LoVo (cell line): ENCODE measurements at regions not wholly inside any gene's neighbourhood (a gene's known extent, or its start where the extent isn't known, plus 50 kb on each side); places are given as distances from the start of the nearest gene placed in this dataset.
"Not testable (repeated sequence)": the region's sequence is repeated elsewhere in the genome, so short reads cannot be mapped to it uniquely, and the experiment has no call there.

Experiments used
- DNase-seq: peaks from one replicate; pipeline ENCODE4 v3.0.0-alpha.2; 2016; ENCODE audit warnings: low spot score

DNA sequence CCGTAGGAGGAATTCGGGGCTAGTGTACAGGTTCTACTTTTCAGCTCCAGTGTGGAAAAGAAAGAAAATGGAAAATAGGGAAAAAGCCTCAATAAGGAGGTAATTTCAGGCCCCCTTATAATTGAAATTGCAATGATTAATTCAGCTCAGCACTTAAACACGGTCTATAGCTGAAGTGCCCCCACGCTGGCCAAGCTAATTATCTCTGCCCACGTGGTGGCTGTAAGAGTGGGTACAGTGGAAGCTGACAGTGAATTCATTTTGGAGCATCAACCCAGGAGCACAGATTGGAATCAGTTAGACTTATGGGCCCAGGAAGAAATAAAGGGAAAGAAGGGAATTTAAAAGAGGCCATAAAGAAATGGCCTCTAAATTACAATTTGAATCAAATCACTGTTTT is 631.1 kb upstream of the CPEB2 start:
- no peak for DNase-seq

DNA sequence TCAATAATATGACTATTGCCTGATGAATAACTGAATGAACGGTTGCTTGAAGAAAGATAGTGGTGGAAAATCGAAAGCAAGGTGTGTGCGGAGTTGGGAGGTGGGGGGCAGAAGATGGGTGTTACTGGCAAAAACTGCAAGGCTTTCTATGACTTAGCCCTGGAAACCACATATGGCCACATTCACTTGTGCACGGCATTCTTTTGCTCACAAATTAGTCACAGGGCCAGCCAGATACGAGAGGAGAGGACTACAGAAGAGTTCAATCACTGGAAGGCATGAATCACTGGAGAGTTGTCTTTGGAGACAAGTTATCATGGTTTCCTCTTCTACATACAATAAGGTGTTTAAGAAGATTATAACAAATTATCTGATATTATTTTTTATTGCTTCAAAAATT is 626.5 kb upstream of the CPEB2 start:
- DNase-seq = no peak

DNA sequence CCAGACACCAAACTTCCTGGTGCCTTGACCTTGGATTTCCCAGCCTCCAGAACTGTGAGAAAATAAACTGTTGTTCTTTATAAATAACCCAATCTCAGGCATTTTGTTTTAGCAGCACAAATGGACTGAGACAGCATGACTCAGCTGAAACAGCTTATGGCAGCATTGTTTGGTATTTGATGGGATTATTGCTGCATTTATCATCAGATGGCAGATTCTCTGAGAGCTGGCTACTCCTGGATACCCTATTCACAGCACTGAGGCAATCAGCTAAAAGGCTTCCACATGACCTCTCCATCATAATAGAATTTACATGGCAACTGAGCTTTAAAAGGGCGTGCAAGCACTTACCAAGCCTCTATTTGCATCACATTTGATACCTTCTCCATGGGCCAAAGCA is 623.1 kb upstream of the CPEB2 start:
- DNase-seq = no peak

DNA sequence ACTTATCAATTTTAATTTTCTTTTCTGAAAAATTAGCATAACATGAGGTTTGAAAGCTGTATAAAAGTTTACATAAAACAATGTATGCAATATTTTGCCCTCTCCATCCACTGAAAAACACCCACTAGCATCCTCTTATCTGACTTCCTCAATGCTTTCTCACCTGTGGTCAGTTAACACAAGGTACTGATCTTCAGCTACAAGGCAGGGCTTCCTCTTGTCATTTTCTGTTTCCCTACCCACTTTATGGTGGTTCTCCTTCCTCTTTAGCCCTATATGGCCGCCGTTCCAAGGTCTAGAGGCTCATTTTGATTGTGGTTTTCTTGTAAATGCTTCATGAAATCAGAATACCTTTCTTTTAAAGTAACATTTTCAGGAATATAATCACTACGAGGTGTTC is 618.6 kb upstream of the CPEB2 start:
- DNase-seq = no peak

DNA sequence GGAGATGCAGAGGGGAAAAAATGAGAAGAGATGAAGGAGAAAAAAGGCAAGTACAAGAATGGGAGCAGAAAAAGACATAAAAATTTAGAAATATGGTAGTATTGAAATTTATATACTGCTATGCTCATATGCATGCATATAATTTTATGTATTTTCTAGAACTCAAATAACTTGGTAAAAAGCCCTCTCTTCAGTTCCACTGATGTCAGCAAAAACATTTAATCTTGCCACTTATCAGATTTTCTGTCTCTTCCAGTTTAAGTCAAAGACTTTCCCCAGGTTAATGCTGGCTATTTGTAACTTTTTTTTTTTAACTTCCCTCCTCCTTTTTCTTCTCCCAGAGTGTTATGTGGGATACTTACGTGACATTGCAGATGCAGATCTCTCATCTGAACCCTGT is 617.5 kb upstream of the CPEB2 start:
- no peak for DNase-seq

DNA sequence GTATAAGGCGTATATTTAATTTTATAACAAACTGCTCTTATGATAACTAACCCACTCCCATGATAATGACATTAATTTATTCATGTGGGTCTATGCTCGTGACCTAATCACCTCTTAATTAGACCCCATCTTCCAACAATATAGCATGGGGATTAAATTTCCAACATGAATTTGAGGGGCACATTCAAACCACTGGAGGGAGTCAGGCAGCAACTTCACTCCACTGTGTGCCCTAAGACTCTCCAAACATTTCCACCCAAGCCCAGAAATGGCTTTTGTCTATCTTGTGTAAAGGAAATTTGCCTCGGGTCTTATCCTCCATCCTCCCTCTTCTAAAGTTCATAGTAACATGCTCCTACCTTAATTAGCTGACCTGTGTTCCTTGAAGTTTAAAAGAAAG is 616.1 kb upstream of the CPEB2 start:
- DNase-seq = no peak

DNA sequence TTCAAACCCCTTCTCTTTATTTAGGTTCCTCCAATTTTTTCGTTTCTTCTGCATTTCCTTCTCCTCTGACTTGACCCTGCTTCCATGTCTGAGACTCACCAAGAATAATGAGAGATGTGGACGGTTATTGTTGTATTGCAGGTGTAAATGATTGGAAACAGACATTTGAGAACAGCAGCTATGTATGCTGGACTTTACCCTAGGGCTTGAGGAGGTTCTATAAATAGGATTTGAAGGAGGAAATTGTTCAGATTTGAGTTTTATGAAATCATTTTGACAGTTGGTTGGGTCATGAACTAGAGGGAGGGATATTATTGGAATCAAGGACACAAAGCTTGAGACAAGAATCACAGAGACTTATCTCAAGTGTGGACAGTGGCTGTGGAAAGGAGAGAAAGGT is 614.6 kb upstream of the CPEB2 start:
- DNase-seq = no peak

DNA sequence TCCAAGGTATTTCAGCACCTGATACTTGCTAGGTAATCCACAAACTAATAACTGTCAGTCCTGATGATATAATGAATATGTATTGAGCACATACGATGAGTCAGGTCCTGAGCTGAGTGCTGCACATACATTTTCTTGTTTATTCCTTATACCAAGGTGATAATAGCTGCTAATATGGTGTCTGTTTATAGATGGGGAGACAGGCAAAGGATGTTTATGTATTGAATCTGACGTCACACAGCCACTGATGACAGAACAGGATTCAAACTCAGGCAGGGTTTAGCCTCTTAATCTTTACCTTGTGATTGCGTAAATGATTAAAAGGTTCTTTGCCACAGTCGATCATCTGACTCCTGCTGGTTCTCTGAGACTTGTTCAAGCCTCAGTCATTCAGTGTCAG is 609.9 kb upstream of the CPEB2 start:
- no peak for DNase-seq

DNA sequence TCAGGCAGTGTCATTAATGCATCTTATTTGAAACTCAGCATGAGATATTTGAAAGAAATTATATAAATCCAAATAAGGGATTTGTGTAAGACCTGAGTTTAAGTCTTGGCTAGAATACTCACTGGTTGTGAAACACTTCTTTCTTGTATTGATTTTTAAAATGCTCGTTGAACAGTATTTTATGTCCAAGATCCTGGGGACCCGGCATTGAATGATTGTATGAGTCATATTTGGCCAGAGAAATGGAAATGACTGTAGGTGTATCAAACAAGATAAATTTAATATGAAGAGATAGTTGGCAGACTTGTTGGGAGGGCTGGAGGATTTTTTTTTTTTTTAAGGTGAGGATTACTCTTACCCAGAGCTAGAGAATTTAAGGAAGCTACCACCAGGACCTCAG is 606.1 kb upstream of the CPEB2 start:
- DNase-seq = no peak

DNA sequence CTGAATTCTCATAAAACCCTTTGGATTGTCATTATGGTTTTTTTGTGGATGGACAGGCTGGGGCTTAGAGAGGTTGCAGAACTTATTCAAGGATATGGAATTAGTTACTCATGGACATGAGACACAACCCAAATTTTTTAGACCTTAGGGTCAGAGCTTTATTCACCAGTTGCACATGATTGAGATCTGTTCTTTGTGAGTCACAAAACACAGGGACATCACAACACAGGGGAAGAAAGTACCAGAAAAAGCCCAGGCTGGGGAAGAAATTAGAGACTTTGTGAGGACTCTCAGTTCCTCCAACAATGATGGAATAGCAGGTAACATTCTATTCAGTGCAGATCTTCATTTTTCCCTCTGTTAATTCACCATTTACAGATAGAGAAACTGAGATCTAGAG is 602.4 kb upstream of the CPEB2 start:
- DNase-seq = no peak

DNA sequence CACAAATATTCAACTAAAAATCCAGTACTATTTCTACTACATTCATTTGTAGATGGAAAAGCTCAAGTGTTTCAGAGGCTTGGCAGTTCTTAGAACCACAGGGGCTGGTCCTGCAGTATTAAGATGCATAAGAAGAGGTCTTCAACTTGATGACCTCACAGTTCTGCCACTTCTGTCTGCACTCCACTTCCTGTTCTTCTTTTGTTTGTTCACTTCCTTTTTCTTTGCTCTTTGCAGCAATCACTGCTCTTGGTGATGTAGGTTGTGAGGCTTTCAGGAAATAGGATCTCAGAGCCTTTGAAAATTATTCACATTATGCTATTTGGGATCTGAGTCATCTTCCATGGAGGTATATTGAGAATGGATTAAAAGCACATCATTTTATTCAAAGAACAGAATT is 602.0 kb upstream of the CPEB2 start:
- DNase-seq = no peak

DNA sequence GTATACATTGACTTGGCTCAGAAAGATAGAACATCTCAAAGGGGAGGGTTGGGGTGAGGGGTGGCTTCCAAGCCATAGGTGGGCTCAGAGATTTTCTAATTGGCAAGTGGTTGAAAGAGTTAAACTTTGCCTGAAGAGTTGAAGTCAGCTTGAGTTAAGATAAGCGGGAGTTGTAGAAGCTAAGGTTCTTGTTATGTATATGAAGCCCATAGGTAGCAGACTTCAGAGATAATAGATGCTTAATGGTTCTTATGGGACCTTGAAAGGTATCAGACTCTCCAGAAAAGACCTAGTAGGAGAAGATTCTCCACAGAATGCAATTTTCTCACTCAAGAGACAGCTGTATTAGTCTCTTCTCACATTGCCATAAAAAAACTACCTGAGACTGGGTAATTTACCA is 599.1 kb upstream of the CPEB2 start:
- no peak for DNase-seq

DNA sequence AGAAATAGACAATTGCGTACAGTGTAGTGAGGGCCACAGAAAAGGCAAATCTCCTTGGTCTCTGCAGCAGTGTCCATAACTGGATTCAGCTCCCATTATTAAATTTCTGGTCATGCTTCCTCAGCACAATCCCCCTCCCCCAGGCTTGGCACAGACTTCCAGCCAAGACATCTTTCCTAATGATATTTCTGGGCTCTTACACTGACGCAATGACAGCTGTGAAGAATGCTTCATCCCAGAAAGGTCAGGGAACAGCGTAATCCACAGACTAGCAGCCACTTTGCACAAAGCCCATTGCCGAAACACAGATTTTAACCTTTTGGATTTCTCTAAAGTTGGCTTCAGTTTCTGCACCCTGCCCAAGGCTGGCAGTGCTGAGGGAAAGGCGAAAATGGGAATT is 597.6 kb upstream of the CPEB2 start:
- no peak for DNase-seq

DNA sequence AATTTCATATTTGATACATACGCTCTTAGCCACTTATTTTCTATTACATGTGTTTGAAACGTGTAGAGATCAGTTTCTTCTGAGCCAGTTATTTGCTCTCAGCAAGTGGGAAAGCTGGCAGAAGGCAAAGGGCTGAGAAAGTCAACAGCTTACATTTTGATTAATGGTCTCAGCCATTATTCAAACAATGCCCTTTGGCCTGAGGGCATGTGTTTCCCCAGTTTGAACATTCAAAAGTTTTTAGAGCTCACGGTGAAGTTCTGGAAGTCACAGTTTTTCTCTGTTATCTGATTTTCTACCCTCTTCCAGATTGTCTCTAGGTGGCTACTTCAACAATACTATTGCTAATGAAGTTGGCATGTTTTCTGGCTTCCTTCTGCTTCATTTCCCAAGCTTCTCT is 591.8 kb upstream of the CPEB2 start:
- DNase-seq = no peak

DNA sequence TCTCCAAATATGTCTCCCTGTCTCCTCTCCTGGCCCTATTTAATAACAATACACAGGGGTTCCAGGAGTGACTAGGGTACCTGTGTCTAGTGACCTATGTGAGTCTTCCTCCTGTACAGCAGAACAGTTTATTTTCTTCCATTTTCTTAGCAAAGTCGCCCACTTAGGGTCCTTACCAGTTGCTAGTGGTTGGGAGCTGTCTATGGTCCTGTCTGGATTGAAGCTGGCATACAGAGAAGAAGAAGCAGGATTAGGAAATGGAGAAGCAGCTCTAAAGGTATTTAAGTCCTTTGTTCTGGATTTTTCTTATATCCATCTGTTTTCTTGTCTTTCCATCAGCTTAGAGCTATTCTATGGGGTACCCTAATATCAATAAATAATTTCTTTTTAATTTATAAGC is 587.1 kb upstream of the CPEB2 start:
- DNase-seq = no peak

DNA sequence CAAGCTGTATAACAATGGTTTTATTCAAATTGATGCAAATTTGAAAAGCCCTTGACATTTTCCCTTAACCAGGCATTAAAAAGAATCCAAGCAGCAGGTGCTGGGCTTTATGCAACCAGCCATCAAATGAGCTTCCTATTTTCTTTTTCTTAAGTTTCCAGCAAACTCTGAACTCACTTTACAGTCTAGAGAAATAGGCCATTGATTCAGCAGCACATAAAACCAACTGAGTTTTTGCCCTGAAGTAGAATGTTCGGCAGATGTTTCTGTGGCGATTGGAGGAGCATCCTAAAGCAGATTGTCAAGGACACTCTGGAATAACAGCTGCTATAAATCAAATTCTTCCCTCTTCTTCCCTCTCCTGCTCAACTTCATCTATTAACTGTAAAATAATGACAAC is 582.8 kb upstream of the CPEB2 start:
- no peak for DNase-seq

DNA sequence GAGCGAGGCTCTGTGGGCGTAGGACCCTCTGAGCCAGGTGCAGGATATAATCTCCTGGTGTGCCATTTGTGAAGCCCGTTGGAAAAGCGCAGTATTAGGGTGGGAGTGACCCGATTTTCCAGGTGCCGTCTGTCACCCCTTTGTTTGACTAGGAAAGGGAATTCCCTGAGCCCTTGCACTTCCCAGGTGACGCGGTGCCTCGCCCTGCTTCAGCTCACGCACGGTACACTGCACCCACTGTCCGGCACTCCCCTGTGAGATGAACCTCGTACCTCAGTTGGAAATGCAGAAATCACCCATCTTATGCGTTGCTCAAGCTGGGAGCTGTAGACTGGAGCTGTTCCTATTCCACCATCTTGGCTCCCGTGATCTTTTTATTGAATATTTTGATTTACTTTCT is 576.0 kb upstream of the CPEB2 start:
- not testable (repeated sequence) for DNase-seq

DNA sequence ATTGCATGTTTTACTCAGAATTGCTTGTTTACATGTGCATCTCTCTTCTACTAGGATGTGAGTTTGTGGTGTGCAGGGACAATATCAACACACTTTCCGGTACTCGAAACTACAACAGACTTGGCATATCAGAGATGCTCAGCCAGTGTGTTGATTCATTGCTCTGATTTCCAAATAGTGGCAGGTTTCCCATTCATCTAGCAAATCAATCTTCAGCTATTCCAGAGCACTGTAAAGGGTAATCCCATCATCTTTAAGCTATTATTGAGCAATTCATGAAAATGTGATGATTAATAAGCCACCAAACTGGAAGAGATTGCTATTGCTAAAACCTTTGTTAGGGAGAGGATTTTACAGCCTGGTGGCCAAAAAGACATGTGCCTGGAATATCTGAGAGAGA is 574.2 kb upstream of the CPEB2 start:
- no peak for DNase-seq

DNA sequence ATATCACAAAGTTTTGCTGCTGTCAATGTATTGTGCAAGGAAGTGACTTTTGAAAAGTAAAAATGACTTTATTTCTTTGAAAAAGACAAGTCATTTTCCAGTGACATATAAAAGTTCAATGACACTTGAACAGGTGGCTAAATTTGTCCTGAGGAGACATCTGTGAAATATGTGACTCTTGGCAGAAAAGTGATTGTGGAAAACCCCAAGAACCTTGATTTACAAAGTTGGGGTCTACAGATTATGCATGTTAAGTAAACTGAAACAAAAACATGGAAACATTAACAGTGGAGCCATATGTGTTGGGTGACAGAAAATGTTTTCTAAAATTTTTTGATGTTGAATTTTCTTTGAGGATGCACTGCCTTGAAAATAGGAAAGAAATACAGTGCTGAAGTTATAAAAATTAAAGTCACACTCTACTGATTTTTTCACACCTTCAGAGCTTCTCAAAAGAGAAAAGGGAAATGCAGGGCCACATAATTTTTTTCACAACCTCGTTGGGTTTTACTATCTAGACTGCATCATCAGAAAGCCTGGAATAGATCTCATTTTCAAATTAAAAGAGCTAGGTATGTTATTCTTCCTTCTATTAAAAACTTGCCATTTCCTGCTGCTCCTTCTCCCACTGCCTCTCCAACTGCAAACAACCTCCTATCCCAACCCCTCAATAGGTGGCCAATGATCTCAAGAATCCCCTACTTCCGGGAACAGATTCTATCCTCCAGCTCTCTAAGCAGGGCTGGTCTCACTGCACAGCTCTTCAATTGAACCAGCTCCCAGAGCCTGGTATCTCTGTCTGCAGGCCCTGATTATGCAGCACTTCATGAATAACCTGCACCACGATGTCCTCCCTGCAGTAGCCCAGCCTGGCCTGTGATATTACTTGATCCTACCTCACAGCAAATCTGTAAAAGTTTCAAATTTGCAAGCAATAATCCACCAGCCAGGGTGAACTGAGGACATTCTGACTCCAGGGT is 570.8 kb upstream of the CPEB2 start:
- DNase-seq = no peak

DNA sequence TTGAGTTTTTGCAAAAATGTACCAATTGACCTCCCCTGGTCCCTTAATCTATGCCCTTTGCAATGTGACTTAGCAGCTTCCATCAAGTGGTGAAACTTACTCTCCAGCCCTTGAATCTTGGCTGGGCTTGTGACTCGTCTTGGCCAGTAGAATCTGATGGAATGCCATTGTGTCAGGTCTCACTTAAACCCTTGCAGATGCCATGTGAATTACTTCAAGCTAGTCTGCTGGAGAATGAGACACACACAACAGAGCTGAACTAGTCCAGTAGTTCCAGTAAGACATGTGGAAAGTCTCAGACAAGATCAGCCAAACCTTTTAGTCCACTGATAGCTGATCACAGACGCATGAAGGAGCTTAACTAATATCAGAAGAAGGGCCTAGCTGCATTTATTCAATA is 567.8 kb upstream of the CPEB2 start:
- DNase-seq = no peak

DNA sequence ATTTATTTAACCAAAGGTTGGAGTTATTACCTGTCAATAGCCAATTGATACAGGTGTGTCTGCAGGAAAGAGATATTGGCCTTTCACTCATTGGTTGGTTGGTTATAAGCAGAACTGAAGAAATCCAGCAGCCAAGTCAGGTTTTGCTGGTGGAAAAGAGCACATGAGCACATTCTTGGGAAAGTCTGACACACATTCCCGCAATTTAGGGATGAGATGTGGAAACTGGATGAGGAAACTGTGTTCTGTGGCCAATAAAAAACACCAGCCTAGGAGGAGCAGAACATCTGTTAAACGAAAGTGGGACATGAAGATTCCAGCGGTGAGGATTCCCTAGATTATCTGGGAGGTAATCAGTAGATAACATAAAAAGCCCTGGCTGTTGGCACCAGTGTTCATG is 567.4 kb upstream of the CPEB2 start:
- DNase-seq = no peak

DNA sequence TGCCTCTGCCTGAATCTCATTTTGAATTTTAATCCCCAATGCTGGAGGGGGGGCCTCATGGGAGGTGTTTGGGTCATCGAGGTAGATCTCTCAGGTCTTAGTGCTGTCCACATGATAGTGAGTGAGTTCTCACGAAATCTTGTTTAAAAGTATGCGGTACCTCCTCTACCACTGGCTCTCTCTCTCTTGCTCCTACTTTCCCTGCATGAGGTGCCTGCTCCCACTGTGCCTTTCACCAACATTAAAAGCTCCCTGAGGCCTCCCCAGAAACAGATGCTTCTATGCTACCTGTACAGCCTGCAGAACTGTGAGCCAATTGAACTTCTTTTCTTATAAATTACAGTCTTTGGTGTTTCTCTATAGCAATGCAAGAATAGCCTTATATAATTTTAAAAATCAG is 560.7 kb upstream of the CPEB2 start:
- DNase-seq = no peak

DNA sequence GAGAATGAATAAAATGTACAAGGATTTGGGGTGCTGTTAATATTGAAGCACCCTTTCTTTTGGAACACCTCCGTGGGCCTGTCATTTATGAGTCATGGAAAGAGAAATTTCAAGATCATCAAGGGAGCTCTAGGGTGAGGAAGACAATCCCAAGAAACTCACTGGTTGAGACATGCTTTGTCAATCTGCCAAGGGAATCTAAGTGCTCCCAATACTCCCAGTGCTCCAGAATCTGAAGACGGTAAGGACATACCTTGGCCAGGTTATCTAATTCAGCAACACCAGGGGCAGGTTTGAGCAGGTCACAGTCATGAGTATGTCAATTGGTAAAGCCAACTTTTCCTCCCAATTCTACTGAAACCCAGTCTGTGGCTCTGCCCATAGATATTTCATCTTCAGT is 556.4 kb upstream of the CPEB2 start:
- no peak for DNase-seq

DNA sequence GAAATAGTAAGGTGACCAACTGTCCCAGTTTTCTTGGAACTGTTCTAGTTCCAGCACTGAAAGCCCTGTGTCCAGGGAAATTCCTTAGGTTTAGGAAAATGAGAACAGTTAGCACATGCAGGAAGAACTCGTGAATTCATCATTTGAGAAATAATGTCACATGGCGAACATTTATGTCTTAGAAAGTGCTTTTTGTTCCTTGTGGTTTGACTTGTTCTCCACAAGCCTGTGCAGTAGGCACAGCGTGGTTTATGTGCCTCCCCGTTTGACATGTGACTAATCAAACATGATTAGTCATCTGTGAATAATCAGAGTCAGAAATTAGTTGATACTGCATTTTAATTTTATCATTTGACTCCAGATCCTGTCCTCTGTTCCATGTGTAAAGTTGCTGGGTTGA is 556.0 kb upstream of the CPEB2 start:
- no peak for DNase-seq
